ENCODE measurements at regions not wholly inside any gene's neighbourhood (a gene's known extent, or its start where the extent isn't known, plus 50 kb on each side); places are given as distances from the start of the nearest gene placed in this dataset.

DNA sequence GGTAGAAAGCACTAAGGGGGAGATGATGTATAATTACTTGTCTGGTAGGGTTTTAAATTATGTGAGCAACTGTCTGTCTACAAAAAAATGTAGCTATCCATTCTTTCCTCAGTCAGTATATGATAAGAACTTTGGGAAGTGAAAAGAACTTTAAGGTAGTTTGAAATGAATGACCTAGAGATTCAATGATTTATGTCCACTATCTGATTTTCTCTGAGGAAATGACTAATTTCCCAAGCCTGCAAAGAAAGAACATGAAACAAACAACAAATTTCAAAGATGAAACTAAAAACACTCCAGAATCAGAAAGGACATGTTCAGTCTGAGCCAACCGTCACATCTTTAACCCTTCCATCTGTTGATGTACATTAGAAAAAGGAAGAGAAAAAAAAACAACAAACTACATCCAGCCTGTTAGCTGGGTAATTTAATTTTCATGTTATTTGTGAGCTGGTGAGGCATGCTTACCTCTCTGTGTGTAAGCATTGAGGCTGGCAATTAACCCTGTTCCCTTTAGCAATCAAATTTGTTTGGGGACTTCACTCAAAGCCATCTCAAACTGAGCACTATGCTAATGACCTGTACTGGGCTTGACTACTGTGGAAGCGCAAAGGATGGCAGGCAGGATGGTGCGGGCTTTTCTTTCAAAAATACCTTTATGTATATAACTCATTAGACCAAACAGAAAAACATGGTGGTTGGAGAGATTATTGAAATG is 220.1 kb downstream of the TUSC7 start:
- H3K4me1 ChIP-seq: no peaks in the 10 kb centered on the region
- no peaks in the 10 kb centered on the region for H3K9me3 ChIP-seq (ENCODE audit: control insufficient read depth, low read length)
- no peak overlapping the region for H3K27ac ChIP-seq
- no peaks in the 10 kb centered on the region for H3K36me3 ChIP-seq (ENCODE audit: control insufficient read depth, insufficient read depth, low read length)
- no peaks in the 10 kb centered on the region for H3K79me2 ChIP-seq
- H3K27me3 ChIP-seq (ENCODE audit: control insufficient read depth, insufficient read depth, low read length): no peaks in the 10 kb centered on the region
- H3K9ac ChIP-seq: no peak overlapping the region
- no peak overlapping the region for H2AFZ ChIP-seq
- H3K4me3 ChIP-seq (ENCODE audit: low read depth, low read length): no peak overlapping the region
- TF ChIP-seq, protein P1, sequence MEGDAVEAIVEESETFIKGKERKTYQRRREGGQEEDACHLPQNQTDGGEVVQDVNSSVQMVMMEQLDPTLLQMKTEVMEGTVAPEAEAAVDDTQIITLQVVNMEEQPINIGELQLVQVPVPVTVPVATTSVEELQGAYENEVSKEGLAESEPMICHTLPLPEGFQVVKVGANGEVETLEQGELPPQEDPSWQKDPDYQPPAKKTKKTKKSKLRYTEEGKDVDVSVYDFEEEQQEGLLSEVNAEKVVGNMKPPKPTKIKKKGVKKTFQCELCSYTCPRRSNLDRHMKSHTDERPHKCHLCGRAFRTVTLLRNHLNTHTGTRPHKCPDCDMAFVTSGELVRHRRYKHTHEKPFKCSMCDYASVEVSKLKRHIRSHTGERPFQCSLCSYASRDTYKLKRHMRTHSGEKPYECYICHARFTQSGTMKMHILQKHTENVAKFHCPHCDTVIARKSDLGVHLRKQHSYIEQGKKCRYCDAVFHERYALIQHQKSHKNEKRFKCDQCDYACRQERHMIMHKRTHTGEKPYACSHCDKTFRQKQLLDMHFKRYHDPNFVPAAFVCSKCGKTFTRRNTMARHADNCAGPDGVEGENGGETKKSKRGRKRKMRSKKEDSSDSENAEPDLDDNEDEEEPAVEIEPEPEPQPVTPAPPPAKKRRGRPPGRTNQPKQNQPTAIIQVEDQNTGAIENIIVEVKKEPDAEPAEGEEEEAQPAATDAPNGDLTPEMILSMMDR (IDR thresholded peaks at IDR 0.05): no peak
- no peak overlapping the region for H3K4me2 ChIP-seq (ENCODE audit: low read length)

GRCh38 chr3:116930786-116931185 is 221.2 kb downstream of the TUSC7 start:
- Histone ChIP-seq H3K4me1 (no peaks in the 10 kb centered on the region), H3K4me3 (ENCODE audit: low read depth, low read length) (no peak overlapping the region), H3K4me2 (ENCODE audit: low read length) (no peak overlapping the region), H3K27me3 (ENCODE audit: control insufficient read depth, insufficient read depth, low read length) (no peaks in the 10 kb centered on the region), H3K36me3 (ENCODE audit: control insufficient read depth, insufficient read depth, low read length) (no peaks in the 10 kb centered on the region), H3K79me2 (no peaks in the 10 kb centered on the region), H3K27ac (no peak overlapping the region), H2AFZ (no peak overlapping the region), H3K9me3 (ENCODE audit: control insufficient read depth, low read length) (no peaks in the 10 kb centered on the region), H3K9ac (no peak overlapping the region)
- TF ChIP-seq, protein P1 (IDR thresholded peaks at IDR 0.05): no peak

GRCh38 chr3:116939091-116939490 is 229.5 kb downstream of the TUSC7 start:
- Histone ChIP-seq H3K4me3 (ENCODE audit: low read depth, low read length) (no peak overlapping the region), H3K36me3 (ENCODE audit: control insufficient read depth, insufficient read depth, low read length) (no peaks in the 10 kb centered on the region), H3K4me2 (ENCODE audit: low read length) (no peak overlapping the region), H3K9ac (no peak overlapping the region), H3K9me3 (ENCODE audit: control insufficient read depth, low read length) (no peaks in the 10 kb centered on the region), H3K4me1 (no peaks in the 10 kb centered on the region), H3K27ac (no peak overlapping the region), H2AFZ (no peak overlapping the region), H3K79me2 (no peaks in the 10 kb centered on the region), H3K27me3 (ENCODE audit: control insufficient read depth, insufficient read depth, low read length) (no peaks in the 10 kb centered on the region)
- TF ChIP-seq, protein P1 (IDR thresholded peaks at IDR 0.05): no peak

- Histone ChIP-seq H3K4me1 (no peaks in the 10 kb centered on the region), H3K4me2 (ENCODE audit: low read length) (no peak overlapping the region), H2AFZ (no peak overlapping the region), H3K9ac (no peak overlapping the region), H3K36me3 (ENCODE audit: control insufficient read depth, insufficient read depth, low read length) (no peaks in the 10 kb centered on the region), H3K27ac (no peak overlapping the region), H3K79me2 (no peaks in the 10 kb centered on the region), H3K9me3 (ENCODE audit: control insufficient read depth, low read length) (no peaks in the 10 kb centered on the region), H3K4me3 (ENCODE audit: low read depth, low read length) (no peak overlapping the region), H3K27me3 (ENCODE audit: control insufficient read depth, insufficient read depth, low read length) (no peaks in the 10 kb centered on the region)
- TF ChIP-seq, protein P1 (IDR thresholded peaks at IDR 0.05): no peak
These were observed 230.0 kb downstream of the TUSC7 start for GRCh38 chr3:116939550-116939949.

DNA sequence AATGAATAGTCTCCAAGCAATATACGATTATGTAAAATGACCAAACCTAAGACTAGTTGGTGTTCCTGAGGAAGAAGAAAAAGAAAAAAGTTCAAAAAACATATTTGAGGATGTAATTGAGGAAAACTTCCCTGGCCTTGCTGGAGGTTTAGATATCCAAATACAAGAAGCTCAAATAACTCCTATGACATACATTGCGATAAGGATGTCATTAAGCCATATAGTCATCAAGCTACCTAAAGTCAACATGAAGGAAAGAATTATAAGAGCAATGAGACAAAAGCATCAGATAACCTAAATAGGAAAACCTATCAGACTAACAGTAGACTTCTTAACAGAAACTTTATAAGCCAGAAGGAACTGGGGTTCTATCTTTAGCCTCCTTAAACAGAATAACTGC is 231.1 kb downstream of the TUSC7 start:
- no peaks in the 10 kb centered on the region for H3K36me3 ChIP-seq (ENCODE audit: control insufficient read depth, insufficient read depth, low read length)
- H3K27ac ChIP-seq: no peak overlapping the region
- no peaks in the 10 kb centered on the region for H3K9me3 ChIP-seq (ENCODE audit: control insufficient read depth, low read length)

More for the DNA sequence above, 231.1 kb downstream of the TUSC7 start:
- Histone ChIP-seq H3K79me2 (no peaks in the 10 kb centered on the region), H3K9ac (no peak overlapping the region), H3K4me3 (ENCODE audit: low read depth, low read length) (no peak overlapping the region), H3K27me3 (ENCODE audit: control insufficient read depth, insufficient read depth, low read length) (no peaks in the 10 kb centered on the region), H3K4me1 (no peaks in the 10 kb centered on the region), H3K4me2 (ENCODE audit: low read length) (no peak overlapping the region), H2AFZ (no peak overlapping the region)
- TF ChIP-seq, protein P1 (IDR thresholded peaks at IDR 0.05): no peak

Measured in parathyroid adenoma (tissue), 2 donors.